GM23338 (cell line): ENCODE measurements at regions not wholly inside any gene's neighbourhood (a gene's known extent, or its start where the extent isn't known, plus 50 kb on each side); places are given as distances from the start of the nearest gene placed in this dataset.

Experiments used
- CREB1 ChIP-seq: fragments of 250-450 bp; sonication (Bioruptor Pico); IDR thresholded peaks from 2 replicates; pipeline ENCODE4 v1.5.0; 2020; ENCODE audit warnings: low read depth, mild to moderate bottlenecking, moderate library complexity
- CTCF ChIP-seq, 2 experiments: fragments of 200-600 bp in 1 of 2; sonication (generic) in 1 of 2; conservative IDR thresholded peaks; 2 replicates each; pipeline versions ENCODE4 v1.5.1 to v1.6.1; 2016 to 2017; ENCODE audit warnings: antibody characterized with exemption in 2 of 2, low read depth in 2 of 2, mild to moderate bottlenecking in 2 of 2, moderate library complexity in 1 of 2
- EZH2 ChIP-seq: fragments of 200-600 bp; sonication (generic); IDR thresholded peaks from one replicate; pipeline ENCODE4 v1.8.0; 2017; ENCODE audit warnings: antibody characterized with exemption, mild to moderate bottlenecking, low read depth; ENCODE audit not compliant: unreplicated experiment
- EZH2phosphoT487 ChIP-seq: fragments of 200-600 bp; sonication (generic); IDR thresholded peaks from one replicate; pipeline ENCODE4 v1.8.1; 2018; ENCODE audit warnings: antibody characterized with exemption; ENCODE audit not compliant: unreplicated experiment
- JUNB ChIP-seq: IDR thresholded peaks from one replicate; pipeline ENCODE4 v1.6.1; 2016; ENCODE audit warnings: antibody characterized with exemption; ENCODE audit not compliant: unreplicated experiment
- NANOG ChIP-seq: IDR thresholded peaks from 2 replicates; pipeline ENCODE4 v1.6.1; 2016; ENCODE audit warnings: antibody characterized with exemption, borderline replicate concordance
- POLR2AphosphoS5 ChIP-seq: IDR thresholded peaks from 2 replicates; pipeline ENCODE4 v1.6.1; 2016; ENCODE audit warnings: antibody characterized with exemption, low read depth
- REST ChIP-seq: IDR thresholded peaks from one replicate; pipeline ENCODE4 v1.6.1; 2018; ENCODE audit warnings: antibody characterized with exemption; ENCODE audit not compliant: unreplicated experiment
- STAT1 ChIP-seq: IDR thresholded peaks from one replicate; pipeline ENCODE4 v1.6.1; 2016; ENCODE audit warnings: antibody characterized with exemption; ENCODE audit not compliant: unreplicated experiment
- ZNF114 ChIP-seq: fragments of 250-450 bp; sonication (Bioruptor Pico); IDR thresholded peaks from 2 replicates; pipeline ENCODE4 v1.5.0; 2020; ENCODE audit warnings: mild to moderate bottlenecking, moderate library complexity
- ZNF331 ChIP-seq: fragments of 250-450 bp; sonication (Bioruptor Pico); IDR thresholded peaks from 2 replicates; pipeline ENCODE4 v1.5.0; 2020; ENCODE audit warnings: low read depth, mild to moderate bottlenecking, moderate library complexity
- TF ChIP-seq, protein P1 (sequence below): fragments of 250-450 bp; sonication (Bioruptor Pico); IDR thresholded peaks from 2 replicates; pipeline ENCODE4 v1.5.0; 2020; ENCODE audit warnings: mild to moderate bottlenecking, moderate library complexity

GRCh38 chr13:76795701-76796695 lies 90.2 kb downstream of the KCTD12 start:
- no peak for TF ChIP-seq CTCF (conservative IDR thresholded peaks at IDR 0.05; ENCODE audit: low read depth in 2 of 2)
- TF ChIP-seq POLR2AphosphoS5, result no peak
- no peak for TF ChIP-seq EZH2phosphoT487
- no peak for TF ChIP-seq CREB1 (CRISPR knock-in tag)
- no peak for TF ChIP-seq REST
- no peak for TF ChIP-seq ZNF331 (CRISPR knock-in tag)
- TF ChIP-seq EZH2, result no peak
- no peak for TF ChIP-seq JUNB
- no peak for TF ChIP-seq STAT1
- TF ChIP-seq NANOG, result no peak
- TF ChIP-seq ZNF114 (CRISPR knock-in tag), result no peak
- TF ChIP-seq, protein P1, sequence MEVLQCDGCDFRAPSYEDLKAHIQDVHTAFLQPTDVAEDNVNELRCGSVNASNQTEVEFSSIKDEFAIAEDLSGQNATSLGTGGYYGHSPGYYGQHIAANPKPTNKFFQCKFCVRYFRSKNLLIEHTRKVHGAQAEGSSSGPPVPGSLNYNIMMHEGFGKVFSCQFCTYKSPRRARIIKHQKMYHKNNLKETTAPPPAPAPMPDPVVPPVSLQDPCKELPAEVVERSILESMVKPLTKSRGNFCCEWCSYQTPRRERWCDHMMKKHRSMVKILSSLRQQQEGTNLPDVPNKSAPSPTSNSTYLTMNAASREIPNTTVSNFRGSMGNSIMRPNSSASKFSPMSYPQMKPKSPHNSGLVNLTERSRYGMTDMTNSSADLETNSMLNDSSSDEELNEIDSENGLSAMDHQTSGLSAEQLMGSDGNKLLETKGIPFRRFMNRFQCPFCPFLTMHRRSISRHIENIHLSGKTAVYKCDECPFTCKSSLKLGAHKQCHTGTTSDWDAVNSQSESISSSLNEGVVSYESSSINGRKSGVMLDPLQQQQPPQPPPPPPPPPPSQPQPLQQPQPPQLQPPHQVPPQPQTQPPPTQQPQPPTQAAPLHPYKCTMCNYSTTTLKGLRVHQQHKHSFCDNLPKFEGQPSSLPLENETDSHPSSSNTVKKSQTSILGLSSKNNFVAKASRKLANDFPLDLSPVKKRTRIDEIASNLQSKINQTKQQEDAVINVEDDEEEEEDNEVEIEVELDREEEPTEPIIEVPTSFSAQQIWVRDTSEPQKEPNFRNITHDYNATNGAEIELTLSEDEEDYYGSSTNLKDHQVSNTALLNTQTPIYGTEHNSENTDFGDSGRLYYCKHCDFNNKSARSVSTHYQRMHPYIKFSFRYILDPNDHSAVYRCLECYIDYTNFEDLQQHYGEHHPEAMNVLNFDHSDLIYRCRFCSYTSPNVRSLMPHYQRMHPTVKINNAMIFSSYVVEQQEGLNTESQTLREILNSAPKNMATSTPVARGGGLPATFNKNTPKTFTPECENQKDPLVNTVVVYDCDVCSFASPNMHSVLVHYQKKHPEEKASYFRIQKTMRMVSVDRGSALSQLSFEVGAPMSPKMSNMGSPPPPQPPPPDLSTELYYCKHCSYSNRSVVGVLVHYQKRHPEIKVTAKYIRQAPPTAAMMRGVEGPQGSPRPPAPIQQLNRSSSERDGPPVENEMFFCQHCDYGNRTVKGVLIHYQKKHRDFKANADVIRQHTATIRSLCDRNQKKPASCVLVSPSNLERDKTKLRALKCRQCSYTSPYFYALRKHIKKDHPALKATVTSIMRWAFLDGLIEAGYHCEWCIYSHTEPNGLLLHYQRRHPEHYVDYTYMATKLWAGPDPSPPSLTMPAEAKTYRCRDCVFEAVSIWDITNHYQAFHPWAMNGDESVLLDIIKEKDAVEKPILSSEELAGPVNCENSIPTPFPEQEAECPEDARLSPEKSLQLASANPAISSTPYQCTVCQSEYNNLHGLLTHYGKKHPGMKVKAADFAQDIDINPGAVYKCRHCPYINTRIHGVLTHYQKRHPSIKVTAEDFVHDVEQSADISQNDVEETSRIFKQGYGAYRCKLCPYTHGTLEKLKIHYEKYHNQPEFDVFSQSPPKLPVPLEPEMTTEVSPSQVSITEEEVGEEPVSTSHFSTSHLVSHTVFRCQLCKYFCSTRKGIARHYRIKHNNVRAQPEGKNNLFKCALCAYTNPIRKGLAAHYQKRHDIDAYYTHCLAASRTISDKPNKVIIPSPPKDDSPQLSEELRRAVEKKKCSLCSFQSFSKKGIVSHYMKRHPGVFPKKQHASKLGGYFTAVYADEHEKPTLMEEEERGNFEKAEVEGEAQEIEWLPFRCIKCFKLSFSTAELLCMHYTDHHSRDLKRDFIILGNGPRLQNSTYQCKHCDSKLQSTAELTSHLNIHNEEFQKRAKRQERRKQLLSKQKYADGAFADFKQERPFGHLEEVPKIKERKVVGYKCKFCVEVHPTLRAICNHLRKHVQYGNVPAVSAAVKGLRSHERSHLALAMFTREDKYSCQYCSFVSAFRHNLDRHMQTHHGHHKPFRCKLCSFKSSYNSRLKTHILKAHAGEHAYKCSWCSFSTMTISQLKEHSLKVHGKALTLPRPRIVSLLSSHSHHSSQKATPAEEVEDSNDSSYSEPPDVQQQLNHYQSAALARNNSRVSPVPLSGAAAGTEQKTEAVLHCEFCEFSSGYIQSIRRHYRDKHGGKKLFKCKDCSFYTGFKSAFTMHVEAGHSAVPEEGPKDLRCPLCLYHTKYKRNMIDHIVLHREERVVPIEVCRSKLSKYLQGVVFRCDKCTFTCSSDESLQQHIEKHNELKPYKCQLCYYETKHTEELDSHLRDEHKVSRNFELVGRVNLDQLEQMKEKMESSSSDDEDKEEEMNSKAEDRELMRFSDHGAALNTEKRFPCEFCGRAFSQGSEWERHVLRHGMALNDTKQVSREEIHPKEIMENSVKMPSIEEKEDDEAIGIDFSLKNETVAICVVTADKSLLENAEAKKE (CRISPR knock-in tag), result no peak
